HG03064 (cell line): ENCODE measurements at regions not wholly inside any gene's neighbourhood (a gene's known extent, or its start where the extent isn't known, plus 50 kb on each side); places are given as distances from the start of the nearest gene placed in this dataset.
"Not testable (repeated sequence)": the region's sequence is repeated elsewhere in the genome, so short reads cannot be mapped to it uniquely, and the experiment has no call there.

Source experiments
- ATAC-seq: cut with Tn5 transposase; IDR thresholded peaks from one replicate; pipeline ENCODE4 v1.9.1; 2021; ENCODE audit warnings: low read depth; ENCODE audit not compliant: unreplicated experiment

DNA sequence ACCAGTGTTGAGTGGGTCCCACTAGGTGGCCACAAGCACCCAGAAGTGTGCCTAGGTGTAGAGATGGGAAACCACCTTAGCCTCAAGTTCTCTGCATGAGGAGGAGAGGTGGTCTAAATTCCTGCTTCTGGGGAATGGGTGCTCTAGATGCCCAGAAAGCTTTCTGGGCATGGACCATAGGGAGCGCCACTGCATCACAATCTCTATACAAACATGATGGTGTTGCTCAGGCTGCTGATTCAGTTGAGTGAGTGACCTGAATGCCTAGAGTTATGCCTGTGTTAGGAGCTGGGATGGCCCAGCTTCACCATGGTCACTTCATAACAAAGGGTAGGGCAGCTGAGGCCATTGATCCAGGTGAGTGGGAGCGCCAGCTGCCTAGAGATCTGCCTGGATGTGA, 667.9 kb upstream of the ARRDC3 start:
- ATAC-seq = no peak

DNA sequence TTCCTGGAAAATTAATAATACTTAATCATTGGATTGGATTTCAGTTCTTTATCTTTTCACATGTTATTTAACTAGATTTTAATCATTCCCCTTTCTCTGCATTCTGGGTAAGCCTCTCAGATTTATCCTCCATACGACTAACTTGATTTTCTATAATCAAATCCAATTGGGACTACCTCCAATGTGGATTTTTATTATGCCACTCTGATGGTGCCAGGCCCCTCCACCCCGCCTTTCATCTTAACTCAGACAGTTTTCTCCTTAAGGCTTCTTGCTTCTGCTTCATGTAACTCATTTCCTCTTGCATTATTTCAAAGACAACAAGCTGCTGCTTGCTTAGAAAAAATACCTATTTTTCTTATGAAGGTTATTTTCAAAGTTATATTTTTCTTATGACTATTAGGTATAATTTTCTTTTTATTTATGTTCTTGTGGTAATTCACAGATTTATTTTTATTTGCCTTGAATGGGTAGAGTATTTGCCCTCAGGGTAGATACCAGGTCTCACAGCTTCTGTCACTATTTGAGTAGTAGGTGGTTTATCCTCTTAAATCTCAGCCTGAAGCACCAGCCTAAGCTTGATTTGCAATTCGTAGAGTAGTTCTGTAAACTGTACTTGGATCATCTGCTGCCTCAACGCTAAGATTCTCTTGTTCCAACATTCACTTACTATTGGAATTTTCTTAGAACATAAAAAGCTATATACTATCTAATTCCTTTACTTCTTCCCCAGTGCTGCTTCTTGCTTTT, 659.0 kb upstream of the ARRDC3 start:
- no peak for ATAC-seq

DNA sequence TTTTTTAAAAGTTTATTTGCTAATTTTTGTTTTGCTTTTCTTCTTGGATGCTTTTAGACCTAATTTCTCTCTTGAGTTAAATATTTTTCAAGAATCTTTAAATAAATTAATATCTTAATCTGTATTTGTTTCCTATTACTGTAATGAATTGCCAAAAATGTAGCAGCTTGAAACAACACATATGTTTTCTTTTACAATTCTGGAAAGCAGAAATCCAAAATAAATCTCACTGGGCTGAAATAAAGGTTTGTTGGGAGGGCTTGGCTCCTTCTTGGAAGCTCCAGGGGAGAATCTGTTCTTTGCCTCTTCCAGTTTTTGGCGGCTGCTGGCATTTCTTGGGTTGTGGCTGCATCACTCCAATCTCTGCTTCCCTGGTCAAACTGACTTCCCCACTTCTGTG, 658.1 kb upstream of the ARRDC3 start:
- ATAC-seq = no peak

DNA sequence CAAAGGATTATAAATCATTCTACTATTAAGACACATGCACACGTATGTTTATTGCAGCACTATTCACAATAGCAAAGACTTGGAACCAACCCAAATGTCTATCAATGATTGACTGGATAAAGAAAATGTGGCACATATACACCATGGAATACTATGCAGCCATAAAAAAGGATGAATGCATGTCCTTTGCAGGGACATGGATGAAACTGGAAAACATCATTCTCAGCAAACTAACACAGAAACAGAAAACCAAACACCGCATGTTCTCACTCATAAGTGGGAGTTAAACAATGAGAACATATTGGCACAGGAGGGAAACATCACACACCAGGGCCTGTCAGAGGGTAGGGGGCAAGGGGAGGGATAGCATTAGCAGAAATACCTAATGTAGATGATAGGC, 646.7 kb upstream of the ARRDC3 start:
- ATAC-seq = not testable (repeated sequence)

DNA sequence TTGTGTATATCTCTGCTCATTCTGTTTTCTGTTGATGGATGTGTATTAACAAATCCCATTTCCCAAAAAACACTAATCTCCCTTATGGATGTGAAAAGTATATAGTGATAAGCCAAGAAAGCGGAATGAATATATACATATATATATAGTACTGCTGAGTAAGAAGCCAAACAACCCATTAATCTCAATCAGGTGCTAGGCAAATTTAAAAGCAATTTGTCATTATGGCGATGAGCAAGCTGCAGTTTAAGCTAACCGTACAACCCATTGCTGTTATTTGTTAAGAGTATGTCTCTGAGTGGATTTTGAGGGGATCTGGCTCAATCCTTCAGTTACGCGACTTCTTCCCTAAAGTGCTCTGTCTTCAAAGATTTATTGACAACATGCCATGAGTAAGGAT, 640.4 kb upstream of the ARRDC3 start:
- ATAC-seq = no peak

DNA sequence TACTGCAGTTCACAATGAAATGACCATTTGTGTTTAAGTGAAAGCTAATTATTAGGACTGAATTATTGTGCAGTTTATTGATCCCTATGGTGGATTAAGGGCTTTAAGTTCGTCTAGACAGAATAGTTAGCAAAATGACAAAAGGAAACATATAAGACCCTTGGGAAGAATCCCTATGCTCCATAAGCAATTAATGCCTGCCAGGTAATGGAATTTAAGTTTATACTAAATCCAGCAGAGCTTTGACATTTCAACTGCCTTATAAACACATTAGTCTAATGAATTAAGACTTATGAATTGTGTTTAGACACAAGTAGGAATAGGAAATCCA, 640.0 kb upstream of the ARRDC3 start:
- no peak for ATAC-seq

DNA sequence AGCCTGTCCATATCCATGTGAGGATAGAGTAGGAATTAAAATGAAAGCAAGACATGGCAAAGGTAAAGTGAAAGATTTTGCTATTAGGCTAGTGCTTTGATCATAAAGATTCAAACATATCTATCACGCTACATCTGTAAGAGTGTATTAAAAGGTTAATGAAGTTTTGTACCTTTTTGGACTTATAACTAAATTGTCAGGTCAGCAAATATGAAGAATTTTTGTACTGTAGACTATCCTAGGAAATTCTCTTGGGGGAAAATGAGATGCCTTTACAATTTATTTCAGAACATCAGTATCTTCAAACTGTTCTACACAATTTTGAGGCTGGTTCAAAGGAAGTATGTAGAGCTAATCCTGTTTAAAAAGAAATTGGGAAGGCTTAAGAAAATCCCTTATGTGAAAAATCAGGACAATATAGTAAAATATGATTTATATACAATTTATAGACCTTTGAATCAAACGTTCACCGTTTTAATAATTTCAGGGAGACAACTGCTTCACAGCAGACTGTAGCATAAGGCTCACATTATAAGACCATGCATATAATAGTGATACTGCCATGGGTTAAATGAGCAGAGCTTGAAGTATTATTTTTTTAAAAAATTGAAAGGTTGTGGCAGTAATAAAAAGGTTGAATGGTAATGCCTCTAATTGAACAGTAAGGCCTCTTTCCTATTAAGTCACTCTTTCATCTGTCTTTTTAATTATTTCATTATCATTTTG, 639.5 kb upstream of the ARRDC3 start:
- no peak for ATAC-seq

DNA sequence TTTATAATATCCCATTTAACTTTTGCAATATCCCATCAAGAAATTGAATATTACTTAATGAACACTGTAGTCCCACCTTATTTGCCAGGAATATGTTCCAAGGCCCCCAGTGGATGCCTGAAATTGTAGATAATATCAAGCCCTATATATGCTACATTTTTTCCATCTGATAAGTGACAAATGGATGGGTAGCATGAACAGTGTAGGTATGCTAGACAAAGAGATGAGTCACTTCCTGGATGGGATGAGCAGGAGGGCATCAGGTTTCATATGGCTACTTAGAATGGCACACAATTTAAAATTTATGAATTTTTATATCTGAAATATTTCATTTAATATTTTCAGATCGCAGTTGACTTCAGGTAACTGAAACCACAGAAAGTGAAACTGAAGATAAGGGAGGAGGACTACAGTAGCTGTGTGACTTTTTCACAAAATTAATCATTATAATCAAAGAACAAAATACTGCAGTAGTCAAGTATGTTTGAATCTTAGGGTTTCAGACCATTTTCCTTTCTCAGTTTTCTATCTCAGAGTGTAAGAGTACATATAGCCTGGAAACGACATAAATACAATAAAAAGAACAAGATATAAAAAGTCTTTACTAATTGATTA, 636.4 kb upstream of the ARRDC3 start:
- ATAC-seq = no peak

DNA sequence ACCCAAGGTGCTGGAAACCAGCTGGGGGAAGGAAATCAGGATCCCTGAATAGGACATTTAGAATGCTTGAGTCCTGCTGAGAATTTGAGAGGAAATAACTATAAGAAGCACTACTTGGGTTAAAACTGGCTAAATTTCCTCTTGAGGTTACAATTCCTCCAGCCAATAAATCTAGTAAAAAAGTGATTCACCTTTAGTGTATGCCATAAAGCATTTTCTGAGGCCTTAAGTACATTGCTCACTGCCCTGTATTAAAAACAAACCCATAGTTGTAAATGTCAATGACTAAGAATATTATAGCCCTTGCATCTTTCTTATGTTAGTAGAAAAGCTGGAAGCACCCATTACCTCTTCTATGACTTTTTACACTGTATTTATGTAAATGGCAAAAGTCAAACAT, 634.7 kb upstream of the ARRDC3 start:
- no peak for ATAC-seq

DNA sequence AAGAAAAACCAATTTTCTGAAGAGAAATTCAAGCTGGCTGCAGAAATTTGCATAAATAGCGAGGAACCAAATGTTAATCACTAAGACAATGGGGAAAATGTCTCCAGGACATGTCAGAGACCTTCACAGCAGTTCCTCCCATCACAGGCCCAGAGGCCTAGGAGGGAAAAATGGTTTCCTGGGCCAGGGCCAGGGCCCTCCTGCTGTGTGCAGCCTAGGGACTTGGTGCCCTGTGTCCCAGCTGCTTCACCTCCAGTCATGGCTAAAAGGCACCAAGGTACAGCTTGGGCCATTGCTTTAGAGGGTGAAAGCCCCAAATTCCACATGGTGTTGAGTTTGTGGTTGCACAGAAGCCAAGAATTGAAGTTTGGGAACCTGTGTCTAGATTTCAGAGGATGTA, 628.7 kb upstream of the ARRDC3 start:
- not testable (repeated sequence) for ATAC-seq

DNA sequence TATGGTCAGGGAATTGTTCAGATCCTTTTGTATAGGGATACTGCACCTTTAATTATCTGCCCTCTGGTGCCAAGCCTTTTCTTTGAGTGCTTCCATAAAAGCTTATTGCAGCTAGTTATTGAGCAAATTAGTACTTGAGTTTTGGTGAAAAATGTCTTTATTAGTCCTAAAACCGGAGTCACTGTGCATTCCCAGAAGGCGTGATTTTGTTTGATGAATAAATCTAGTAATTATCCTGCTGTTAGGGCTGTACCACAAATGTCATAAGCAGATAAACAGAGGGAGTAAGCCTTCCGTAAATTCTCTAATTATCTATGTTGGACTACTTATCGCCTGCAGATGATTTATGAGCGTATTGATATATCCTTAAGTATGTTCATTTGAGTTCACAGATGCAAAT, 620.7 kb upstream of the ARRDC3 start:
- no peak for ATAC-seq

DNA sequence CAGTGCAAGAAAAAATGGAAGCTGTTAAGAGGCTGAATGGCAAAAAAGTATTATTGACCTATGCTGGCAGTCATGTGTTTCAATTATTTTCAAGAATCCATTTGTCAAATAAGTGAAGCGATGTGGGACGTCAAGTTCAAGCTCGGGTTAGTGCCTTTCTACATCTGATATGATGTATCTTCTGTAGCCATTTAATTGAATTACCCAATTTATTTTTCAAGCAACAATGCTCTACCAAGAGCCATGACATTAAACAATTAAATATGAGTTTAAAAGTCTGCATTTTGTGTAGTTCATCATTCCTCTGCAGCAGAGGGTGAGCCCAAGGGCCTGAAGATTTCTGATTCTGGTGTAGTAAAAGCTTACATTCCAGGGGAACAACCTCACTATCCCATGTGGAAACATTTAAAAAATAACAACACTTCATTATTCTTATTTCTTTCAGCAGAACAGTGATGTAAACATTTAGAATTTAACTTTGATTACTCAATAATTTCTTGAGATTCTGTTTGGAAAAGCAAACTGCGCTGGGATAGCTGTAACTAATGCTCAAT, 619.7 kb upstream of the ARRDC3 start:
- ATAC-seq = no peak

DNA sequence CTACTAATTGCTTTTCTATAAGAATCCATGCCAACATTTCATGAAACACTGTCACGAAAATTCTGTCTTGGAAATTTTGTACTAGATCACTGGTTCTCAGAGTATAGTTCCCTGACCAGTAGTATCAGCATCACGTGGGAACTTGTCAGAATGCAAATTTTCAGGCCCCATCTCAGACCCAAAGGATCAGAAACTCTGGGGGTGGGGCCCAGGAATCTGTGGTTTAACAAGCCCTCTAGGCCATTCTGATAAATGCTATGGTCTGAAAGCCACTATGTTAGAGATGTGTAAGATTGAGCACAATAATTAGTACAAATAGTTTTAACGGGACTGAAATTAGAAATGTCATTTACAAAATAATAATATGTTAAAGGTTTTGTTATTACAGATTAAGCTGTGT, 615.7 kb upstream of the ARRDC3 start:
- no peak for ATAC-seq

DNA sequence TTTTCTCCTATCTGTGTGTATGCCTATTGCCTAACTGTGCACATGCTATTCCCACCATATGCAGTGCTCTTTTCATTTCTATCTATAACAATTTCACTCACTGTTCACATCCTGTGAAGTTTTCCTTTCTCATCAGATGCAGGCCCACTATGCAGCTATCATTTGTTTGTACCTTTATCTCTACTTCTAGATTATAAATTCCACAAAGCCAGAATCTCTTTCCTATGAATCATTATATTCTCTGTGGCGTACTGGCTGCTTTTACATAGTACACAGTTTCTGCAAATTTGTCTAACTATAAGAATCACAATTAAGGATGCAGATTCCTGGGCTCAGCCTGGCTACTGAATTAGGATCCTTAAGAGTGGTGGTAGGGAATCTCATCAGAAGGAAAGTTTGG, 600.8 kb upstream of the ARRDC3 start:
- no peak for ATAC-seq

DNA sequence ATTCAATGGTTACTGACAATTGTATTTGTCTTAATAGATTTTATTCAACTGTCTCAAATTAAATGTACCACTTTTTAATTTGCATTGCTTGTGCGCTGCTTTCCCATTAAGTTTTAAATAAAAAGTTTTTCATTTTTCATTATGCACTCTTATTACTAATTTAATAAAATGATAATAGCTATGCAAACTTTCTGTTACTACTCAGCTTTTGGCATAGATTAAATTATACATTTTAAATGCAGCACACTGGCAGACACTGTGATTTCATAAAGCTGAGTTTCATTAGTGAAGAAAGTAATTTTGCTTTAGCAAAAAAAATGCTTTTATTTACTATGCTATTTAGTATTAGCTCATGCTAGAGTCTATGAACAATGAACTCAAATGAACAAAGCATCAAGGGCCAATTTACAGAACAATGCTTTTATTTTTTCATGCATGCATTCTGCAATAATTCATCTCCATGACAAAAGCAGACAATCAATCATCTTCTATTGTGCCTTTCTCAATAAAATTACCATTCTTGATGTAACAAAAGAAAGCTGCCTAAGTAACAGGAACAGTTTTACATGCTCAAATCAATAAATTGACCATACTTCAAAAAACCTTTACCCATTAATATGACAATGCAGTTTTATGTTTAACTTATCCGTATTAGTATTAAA, 595.2 kb upstream of the ARRDC3 start:
- ATAC-seq = no peak

DNA sequence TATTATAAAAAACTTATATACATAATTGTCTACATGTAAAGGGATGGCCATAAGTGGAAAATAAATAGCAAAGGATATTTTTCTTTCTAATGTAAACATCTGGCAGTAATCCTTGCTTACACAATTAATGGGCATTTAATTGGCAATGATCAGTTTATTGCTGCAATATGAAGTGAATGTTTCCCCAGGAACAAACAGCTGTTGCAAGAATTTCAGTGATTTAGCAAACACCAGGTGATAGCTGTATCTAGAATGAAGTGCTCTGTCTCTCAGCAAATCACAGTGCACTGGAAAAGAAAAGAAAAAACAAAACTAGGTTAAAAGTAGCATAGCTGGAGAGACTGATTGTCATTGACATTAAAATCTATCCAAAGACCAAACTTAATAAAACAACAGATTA, 594.5 kb upstream of the ARRDC3 start:
- no peak for ATAC-seq

DNA sequence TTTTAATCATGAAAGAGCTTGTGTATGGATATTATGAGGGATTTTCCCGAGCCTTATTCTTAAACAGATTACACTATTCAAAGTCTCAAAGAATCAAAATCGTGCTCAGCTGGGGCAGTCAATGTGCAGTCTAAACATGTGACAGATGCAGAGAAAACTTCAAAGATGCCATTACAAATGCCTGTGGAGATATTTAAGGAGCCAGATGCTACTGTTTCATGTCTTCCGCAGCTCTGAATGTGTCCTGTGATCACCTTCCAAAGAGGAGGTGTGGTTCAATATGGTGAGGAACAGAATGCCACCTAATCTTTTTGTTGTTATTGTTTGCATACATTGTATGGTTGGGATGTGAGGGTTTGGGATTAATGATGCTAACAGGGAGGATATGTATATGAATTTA, 593.3 kb upstream of the ARRDC3 start:
- no peak for ATAC-seq

DNA sequence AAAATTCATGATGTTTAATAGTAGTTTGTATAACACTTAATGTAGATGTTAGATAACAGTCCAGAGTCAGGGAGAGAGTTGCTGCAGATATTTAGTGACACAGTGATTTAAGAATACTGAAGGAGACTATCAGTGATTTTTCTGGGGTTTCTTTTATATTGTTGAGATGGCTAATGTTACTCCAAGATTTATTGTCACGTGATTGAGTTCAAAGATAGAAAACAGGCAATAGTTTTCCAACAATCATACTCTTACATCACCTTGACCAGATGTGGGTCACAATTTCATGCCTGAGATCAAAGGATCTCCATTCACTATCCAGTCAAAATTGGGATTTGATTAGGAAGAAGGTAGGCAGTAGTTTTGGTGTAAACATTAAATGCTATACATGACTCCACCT, 580.0 kb upstream of the ARRDC3 start:
- ATAC-seq = no peak

DNA sequence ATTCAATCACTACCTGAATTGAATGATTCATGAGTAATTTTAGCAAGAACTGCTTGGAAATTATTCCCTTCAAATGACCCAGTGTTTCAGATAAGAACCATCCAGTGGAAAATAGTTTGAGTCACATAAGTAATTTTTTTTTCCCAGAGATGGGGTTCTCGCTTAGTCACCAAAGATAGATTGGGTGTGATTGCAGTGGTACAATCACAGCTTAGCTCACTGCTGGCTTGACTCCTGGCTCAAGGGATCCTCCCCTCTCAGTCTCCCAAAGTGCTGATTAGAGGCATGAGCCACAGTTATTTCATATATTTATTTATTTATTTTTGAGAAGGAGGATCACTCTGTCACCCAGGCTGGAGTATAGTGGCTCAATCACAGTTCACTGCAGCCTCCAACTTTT, 574.5 kb upstream of the ARRDC3 start:
- ATAC-seq = no peak

DNA sequence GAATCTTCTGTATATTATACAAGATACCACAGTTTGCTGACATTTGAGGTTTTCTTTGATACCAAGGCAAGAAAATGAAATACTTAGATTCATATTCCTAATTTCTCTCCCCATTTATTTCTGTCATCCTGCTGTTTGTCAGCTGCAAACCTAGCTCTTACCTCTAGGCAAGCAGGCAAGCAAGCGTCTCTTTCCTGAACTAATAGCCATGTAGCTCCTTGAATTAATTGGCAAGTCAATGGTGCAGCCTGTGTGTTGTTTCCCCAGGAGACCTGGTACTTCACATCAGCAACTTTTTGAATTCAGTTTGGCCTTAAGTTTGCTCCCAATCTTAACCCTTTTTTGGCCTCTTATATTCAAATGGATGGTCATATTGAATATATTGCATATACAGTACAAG, 573.6 kb upstream of the ARRDC3 start:
- ATAC-seq = no peak

DNA sequence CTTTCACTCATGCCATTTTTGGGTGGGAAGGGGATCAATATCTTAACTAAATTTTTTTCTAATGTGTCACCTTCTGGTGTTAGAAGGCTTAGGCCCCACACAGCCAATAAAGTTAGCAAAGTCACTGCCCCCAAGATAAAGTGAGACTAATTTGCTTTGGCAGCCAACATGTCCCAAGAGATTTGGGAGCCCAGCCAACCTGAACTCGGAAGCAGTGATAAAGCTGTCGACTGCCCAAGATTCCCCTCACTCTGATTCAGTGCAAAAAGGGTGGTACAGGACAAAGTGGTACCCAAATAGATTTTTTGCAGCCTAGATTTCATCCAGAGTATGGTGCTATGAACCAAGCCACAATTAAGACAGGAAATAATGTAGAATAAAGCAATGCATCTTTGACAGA, 572.5 kb upstream of the ARRDC3 start:
- ATAC-seq = no peak
